Endothelial cell of umbilical vein (primary cell): ENCODE measurements at regions not wholly inside any gene's neighbourhood (a gene's known extent, or its start where the extent isn't known, plus 50 kb on each side); places are given as distances from the start of the nearest gene placed in this dataset.

ENCODE experiments used
- BruUV-seq: library from RNA; stranded (reverse); fragments of 400-500 nt; replicated peaks from 2 replicates; lab custom pipeline; 2021; lab: Mats Ljungman, UMichigan
- CTCF ChIA-PET: fragments of 300-600, 350-600 bp; sonication (Branson Sonifier 250); formaldehyde crosslinking; loops from one replicate; lab custom pipeline; 2021; ENCODE audit warnings: antibody characterized with exemption, inconsistent platforms; lab: Charles Lee
- POLR2A ChIA-PET: fragments of 300-600, 350-600 bp; sonication (Branson Sonifier 250); formaldehyde crosslinking; loops from one replicate; lab custom pipeline; 2021; ENCODE audit warnings: antibody characterized with exemption, inconsistent platforms; lab: Charles Lee
- DNase-seq: peaks from one replicate; pipeline ENCODE4 v3.0.0-alpha.2; 2011; ENCODE audit warnings: low read depth, low spot score
- FAIRE-seq: peaks from 2 replicates; lab custom pipeline; 2011; peaks lifted over from hg19 to GRCh38; lab: Jason Lieb, UNC
- H2AFZ ChIP-seq: 2 replicates; pipeline ENCODE4 v1.6.0; 2012; ENCODE audit warnings: low read depth, low read length, control low read depth, inconsistent platforms
- H3K27ac ChIP-seq: 2 replicates; pipeline ENCODE4 v1.5.1; 2011; ENCODE audit warnings: low read depth, mild to moderate bottlenecking, control low read depth, low read length, moderate library complexity; ENCODE audit not compliant: insufficient read depth
- H3K27me3 ChIP-seq, 2 experiments: 2 replicates each; pipeline versions ENCODE4 v1.6.0 to v1.6.1; 2011; ENCODE audit warnings: low read length in 2 of 2, mixed read lengths in 1 of 2; ENCODE audit not compliant: control insufficient read depth in 2 of 2, insufficient read depth in 2 of 2
- H3K36me3 ChIP-seq, 2 experiments: 2 replicates in 1 of 2; 3 replicates in 1 of 2; pipeline ENCODE4 v1.5.1; 2011; ENCODE audit warnings: low read length in 2 of 2, mild to moderate bottlenecking in 1 of 2, moderate library complexity in 1 of 2; ENCODE audit not compliant: control insufficient read depth in 2 of 2, insufficient read depth in 2 of 2; ENCODE audit errors: extremely low read depth in 1 of 2
- H3K4me1 ChIP-seq: 3 replicates; pipeline ENCODE4 v1.5.1; 2011; ENCODE audit warnings: mild to moderate bottlenecking, low read length; ENCODE audit not compliant: control insufficient read depth, insufficient read depth; ENCODE audit errors: extremely low read depth
- H3K4me2 ChIP-seq: 2 replicates; pipeline ENCODE4 v1.6.1; 2011; ENCODE audit warnings: low read length, control low read depth, mixed read lengths; ENCODE audit not compliant: insufficient read depth
- H3K4me3 ChIP-seq, 3 experiments: fragments of 200-600 bp in 1 of 3; sonication (generic), shearing (Covaris generic) in 1 of 3; replicated peaks in 1 of 3; 2 replicates each; pipeline ENCODE4 v1.5.1; 2011 to 2016; ENCODE audit warnings: control low read depth in 3 of 3, low read length in 3 of 3, mild to moderate bottlenecking in 2 of 3, inconsistent platforms in 1 of 3, low read depth in 1 of 3, moderate library complexity in 1 of 3; ENCODE audit not compliant: insufficient read depth in 1 of 3
- H3K79me2 ChIP-seq: 2 replicates; pipeline ENCODE4 v1.6.0; 2012; ENCODE audit warnings: low read length, inconsistent platforms; ENCODE audit not compliant: control insufficient read depth, insufficient read depth
- H3K9ac ChIP-seq: replicated peaks from 2 replicates; pipeline ENCODE3; 2011; ENCODE audit warnings: low read length, control low read depth; ENCODE audit not compliant: insufficient read depth; ENCODE audit errors: extremely low read depth
- H3K9me1 ChIP-seq: replicated peaks from 3 replicates; pipeline ENCODE4 v1.6.0; 2011; ENCODE audit warnings: mild to moderate bottlenecking, low read length; ENCODE audit not compliant: control insufficient read depth, insufficient read depth; ENCODE audit errors: extremely low read depth
- H3K9me3 ChIP-seq: replicated peaks from 2 replicates; pipeline ENCODE4 v1.5.1; 2012; ENCODE audit warnings: low read length, inconsistent platforms; ENCODE audit not compliant: control insufficient read depth, insufficient read depth
- H4K20me1 ChIP-seq: replicated peaks from 2 replicates; pipeline ENCODE3; 2011; ENCODE audit warnings: mild to moderate bottlenecking, low read length; ENCODE audit not compliant: control insufficient read depth, insufficient read depth; ENCODE audit errors: extremely low read depth
- EZH2 ChIP-seq: IDR thresholded peaks from 2 replicates; pipeline ENCODE4 v1.6.1; 2012; ENCODE audit warnings: borderline replicate concordance, low read depth, mild to moderate bottlenecking, moderate library complexity, low read length, inconsistent platforms; ENCODE audit not compliant: severe bottlenecking
- FOS ChIP-seq: IDR thresholded peaks from 2 replicates; pipeline ENCODE4 v1.6.1; 2011; ENCODE audit warnings: mild to moderate bottlenecking, low read length, moderate library complexity, borderline replicate concordance; ENCODE audit not compliant: insufficient read depth
- GATA2 ChIP-seq: IDR thresholded peaks from 2 replicates; pipeline ENCODE4 v1.7.0; 2011; ENCODE audit warnings: low read depth, mild to moderate bottlenecking, moderate library complexity, mixed read lengths, low read length; ENCODE audit not compliant: insufficient read length, insufficient read depth
- JUN ChIP-seq: IDR thresholded peaks from 2 replicates; pipeline ENCODE4 v1.6.1; 2011; ENCODE audit warnings: borderline replicate concordance, low read depth; ENCODE audit not compliant: insufficient read length, insufficient read depth
- MYC ChIP-seq: IDR thresholded peaks from one replicate; pipeline ENCODE4 v1.6.1; 2011; ENCODE audit warnings: mild to moderate bottlenecking, low read depth, low read length
- POLR2A ChIP-seq: IDR thresholded peaks from 2 replicates; pipeline ENCODE4 v1.6.1; 2012; ENCODE audit warnings: low read depth, mild to moderate bottlenecking, control low read depth, low read length
- POLR2AphosphoS5 ChIP-seq: IDR thresholded peaks from 2 replicates; pipeline ENCODE4 v1.6.1; 2012; ENCODE audit warnings: low read depth, mild to moderate bottlenecking, control low read depth, low read length, moderate library complexity; ENCODE audit not compliant: insufficient read depth
- dilution Hi-C: fragments of 300-500 bp; cut with MboI; formaldehyde crosslinking; loops from one replicate; pipeline ENCODE4 v1.15.0; 2019; ENCODE audit warnings: low sequenced_read_pairs; ENCODE audit not compliant: extremely low pct_ligation_motif_present
- intact Hi-C: fragments of 100-400 bp; cut with micrococcal nuclease; formaldehyde crosslinking; loops from one replicate; pipeline ENCODE4 v1.10.0; 2022
- TF ChIP-seq, protein P1 (sequence below), 2 donors: IDR thresholded peaks; 1 replicate in 1 of 2; 2 replicates in 1 of 2; pipeline ENCODE4 v1.5.1; 2011; ENCODE audit warnings: low read length in 2 of 2, mild to moderate bottlenecking in 2 of 2, moderate library complexity in 2 of 2, control low read depth in 1 of 2, inconsistent platforms in 1 of 2, low read depth in 1 of 2; ENCODE audit not compliant: insufficient read depth in 1 of 2; ENCODE audit errors: extremely low read depth in 1 of 2

GRCh38 chr6:117791012-117791411 is 115.7 kb downstream of the NUS1 start:
- no peak for TF ChIP-seq MYC
- no peak for TF ChIP-seq POLR2AphosphoS5
- TF ChIP-seq GATA2 = no peak
- no peak for TF ChIP-seq JUN
- TF ChIP-seq POLR2A = no peak
- TF ChIP-seq, protein P1, sequence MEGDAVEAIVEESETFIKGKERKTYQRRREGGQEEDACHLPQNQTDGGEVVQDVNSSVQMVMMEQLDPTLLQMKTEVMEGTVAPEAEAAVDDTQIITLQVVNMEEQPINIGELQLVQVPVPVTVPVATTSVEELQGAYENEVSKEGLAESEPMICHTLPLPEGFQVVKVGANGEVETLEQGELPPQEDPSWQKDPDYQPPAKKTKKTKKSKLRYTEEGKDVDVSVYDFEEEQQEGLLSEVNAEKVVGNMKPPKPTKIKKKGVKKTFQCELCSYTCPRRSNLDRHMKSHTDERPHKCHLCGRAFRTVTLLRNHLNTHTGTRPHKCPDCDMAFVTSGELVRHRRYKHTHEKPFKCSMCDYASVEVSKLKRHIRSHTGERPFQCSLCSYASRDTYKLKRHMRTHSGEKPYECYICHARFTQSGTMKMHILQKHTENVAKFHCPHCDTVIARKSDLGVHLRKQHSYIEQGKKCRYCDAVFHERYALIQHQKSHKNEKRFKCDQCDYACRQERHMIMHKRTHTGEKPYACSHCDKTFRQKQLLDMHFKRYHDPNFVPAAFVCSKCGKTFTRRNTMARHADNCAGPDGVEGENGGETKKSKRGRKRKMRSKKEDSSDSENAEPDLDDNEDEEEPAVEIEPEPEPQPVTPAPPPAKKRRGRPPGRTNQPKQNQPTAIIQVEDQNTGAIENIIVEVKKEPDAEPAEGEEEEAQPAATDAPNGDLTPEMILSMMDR (IDR thresholded peaks at IDR 0.05; ENCODE audit: extremely low read depth in 1 of 2, insufficient read depth in 1 of 2, low read depth in 1 of 2, low read length in 2 of 2) = no peak
- no peak for TF ChIP-seq FOS
- TF ChIP-seq EZH2 = no peak
- ChIA-PET CTCF (no interaction called here), POLR2A (no interaction called here)
- Histone ChIP-seq H4K20me1 (no peaks in the 10 kb centered on the region), H3K79me2 (no peaks in the 10 kb centered on the region), H3K36me3 (no peaks in the 10 kb centered on the region), H3K4me3 (no peak overlapping the region), H3K9me3 (no peaks in the 10 kb centered on the region), H2AFZ (no peak overlapping the region), H3K27me3 (no peaks in the 10 kb centered on the region), H3K9me1 (no peaks in the 10 kb centered on the region), H3K4me2 (no peak overlapping the region), H3K9ac (no peak overlapping the region), H3K27ac (no peak overlapping the region), H3K4me1 (no peaks in the 10 kb centered on the region)
- FAIRE-seq (no peak), DNase-seq (no peak)
- dilution Hi-C loops = no loop called here
- BruUV-seq = no TSS peak
- intact Hi-C loops = no loop called here
